ENCODE measurements at regions not wholly inside any gene's neighbourhood (a gene's known extent, or its start where the extent isn't known, plus 50 kb on each side); places are given as distances from the start of the nearest gene placed in this dataset.

DNA sequence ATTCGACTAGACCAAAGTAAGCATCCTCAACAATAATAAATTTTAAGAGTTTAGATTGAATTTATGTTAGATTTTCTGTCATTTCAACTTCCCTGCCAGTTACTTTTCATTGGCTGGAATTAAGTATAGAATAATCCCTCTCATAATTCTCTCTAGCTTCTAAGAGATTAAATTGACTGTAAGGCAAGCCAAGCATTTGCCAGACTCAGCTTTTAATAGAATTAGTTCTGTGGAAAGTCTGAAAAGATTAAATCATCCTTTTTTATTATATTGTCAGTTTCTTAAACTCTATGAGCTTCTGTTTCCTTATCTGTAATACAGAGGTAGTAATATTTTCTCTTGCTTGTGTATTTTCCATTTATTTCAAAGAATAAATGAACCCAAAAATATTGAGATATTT lies 77.9 kb upstream of the ZNF804A start:
- TF ChIP-seq, protein P1, sequence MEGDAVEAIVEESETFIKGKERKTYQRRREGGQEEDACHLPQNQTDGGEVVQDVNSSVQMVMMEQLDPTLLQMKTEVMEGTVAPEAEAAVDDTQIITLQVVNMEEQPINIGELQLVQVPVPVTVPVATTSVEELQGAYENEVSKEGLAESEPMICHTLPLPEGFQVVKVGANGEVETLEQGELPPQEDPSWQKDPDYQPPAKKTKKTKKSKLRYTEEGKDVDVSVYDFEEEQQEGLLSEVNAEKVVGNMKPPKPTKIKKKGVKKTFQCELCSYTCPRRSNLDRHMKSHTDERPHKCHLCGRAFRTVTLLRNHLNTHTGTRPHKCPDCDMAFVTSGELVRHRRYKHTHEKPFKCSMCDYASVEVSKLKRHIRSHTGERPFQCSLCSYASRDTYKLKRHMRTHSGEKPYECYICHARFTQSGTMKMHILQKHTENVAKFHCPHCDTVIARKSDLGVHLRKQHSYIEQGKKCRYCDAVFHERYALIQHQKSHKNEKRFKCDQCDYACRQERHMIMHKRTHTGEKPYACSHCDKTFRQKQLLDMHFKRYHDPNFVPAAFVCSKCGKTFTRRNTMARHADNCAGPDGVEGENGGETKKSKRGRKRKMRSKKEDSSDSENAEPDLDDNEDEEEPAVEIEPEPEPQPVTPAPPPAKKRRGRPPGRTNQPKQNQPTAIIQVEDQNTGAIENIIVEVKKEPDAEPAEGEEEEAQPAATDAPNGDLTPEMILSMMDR (IDR thresholded peaks at IDR 0.05 in 2 of 3, conservative IDR thresholded peaks at IDR 0.05 in 1 of 3; ENCODE audit: borderline replicate concordance in 1 of 3, insufficient read depth in 1 of 3, low read depth in 2 of 3, low read length in 2 of 3) = no peak
- TF ChIP-seq SRF (IDR thresholded peaks at IDR 0.05; ENCODE audit: low read depth) = no peak
- TF ChIP-seq, protein P2, sequence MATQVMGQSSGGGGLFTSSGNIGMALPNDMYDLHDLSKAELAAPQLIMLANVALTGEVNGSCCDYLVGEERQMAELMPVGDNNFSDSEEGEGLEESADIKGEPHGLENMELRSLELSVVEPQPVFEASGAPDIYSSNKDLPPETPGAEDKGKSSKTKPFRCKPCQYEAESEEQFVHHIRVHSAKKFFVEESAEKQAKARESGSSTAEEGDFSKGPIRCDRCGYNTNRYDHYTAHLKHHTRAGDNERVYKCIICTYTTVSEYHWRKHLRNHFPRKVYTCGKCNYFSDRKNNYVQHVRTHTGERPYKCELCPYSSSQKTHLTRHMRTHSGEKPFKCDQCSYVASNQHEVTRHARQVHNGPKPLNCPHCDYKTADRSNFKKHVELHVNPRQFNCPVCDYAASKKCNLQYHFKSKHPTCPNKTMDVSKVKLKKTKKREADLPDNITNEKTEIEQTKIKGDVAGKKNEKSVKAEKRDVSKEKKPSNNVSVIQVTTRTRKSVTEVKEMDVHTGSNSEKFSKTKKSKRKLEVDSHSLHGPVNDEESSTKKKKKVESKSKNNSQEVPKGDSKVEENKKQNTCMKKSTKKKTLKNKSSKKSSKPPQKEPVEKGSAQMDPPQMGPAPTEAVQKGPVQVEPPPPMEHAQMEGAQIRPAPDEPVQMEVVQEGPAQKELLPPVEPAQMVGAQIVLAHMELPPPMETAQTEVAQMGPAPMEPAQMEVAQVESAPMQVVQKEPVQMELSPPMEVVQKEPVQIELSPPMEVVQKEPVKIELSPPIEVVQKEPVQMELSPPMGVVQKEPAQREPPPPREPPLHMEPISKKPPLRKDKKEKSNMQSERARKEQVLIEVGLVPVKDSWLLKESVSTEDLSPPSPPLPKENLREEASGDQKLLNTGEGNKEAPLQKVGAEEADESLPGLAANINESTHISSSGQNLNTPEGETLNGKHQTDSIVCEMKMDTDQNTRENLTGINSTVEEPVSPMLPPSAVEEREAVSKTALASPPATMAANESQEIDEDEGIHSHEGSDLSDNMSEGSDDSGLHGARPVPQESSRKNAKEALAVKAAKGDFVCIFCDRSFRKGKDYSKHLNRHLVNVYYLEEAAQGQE (IDR thresholded peaks at IDR 0.05; ENCODE audit: low read depth) = no peak
- TF ChIP-seq EZH2 (IDR thresholded peaks at IDR 0.05) = no peak
